ENCODE measurements at regions not wholly inside any gene's neighbourhood (a gene's known extent, or its start where the extent isn't known, plus 50 kb on each side); places are given as distances from the start of the nearest gene placed in this dataset.

DNA sequence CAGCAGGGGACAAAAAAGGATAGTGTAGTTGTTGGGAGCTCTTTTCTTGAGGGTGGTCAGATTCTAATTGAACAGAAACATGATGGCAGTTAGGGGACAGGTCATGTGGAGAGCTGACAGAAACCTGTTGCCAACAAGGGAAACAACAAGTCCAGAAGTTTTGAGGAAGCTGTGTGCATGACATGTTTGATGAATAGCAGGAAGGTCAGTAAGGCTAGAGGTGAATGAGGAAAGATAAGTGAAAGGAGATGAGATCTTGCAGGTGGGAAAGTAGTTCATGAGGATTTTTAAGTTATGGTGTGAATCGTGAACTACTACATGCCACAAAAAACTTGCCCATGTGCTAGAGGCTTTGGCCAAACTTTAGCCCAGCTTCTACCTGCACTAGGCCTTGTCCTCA lies 1817.4 kb downstream of the MRPL39 start:
- TF ChIP-seq KLF16 (tag by site-specific recombination; IDR thresholded peaks at IDR 0.05), result no peak
- no peak for TF ChIP-seq ZNF2 (tag by site-specific recombination; IDR thresholded peaks at IDR 0.05)
- TF ChIP-seq, protein P1, sequence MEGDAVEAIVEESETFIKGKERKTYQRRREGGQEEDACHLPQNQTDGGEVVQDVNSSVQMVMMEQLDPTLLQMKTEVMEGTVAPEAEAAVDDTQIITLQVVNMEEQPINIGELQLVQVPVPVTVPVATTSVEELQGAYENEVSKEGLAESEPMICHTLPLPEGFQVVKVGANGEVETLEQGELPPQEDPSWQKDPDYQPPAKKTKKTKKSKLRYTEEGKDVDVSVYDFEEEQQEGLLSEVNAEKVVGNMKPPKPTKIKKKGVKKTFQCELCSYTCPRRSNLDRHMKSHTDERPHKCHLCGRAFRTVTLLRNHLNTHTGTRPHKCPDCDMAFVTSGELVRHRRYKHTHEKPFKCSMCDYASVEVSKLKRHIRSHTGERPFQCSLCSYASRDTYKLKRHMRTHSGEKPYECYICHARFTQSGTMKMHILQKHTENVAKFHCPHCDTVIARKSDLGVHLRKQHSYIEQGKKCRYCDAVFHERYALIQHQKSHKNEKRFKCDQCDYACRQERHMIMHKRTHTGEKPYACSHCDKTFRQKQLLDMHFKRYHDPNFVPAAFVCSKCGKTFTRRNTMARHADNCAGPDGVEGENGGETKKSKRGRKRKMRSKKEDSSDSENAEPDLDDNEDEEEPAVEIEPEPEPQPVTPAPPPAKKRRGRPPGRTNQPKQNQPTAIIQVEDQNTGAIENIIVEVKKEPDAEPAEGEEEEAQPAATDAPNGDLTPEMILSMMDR (tag by site-specific recombination; IDR thresholded peaks at IDR 0.05), result no peak
- no peak for TF ChIP-seq ZNF184 (tag by site-specific recombination; IDR thresholded peaks at IDR 0.05)
- TF ChIP-seq, protein P2, sequence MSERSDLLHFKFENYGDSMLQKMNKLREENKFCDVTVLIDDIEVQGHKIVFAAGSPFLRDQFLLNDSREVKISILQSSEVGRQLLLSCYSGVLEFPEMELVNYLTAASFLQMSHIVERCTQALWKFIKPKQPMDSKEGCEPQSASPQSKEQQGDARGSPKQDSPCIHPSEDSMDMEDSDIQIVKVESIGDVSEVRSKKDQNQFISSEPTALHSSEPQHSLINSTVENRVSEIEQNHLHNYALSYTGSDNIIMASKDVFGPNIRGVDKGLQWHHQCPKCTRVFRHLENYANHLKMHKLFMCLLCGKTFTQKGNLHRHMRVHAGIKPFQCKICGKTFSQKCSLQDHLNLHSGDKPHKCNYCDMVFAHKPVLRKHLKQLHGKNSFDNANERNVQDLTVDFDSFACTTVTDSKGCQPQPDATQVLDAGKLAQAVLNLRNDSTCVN (tag by site-specific recombination; optimal IDR thresholded peaks at IDR 0.05), result no peak
- no peak for TF ChIP-seq ZNF175 (tag by site-specific recombination; IDR thresholded peaks at IDR 0.05)
- no peak for TF ChIP-seq TRIM28 (IDR thresholded peaks at IDR 0.05; ENCODE audit: borderline replicate concordance, low read length)
- TF ChIP-seq ZNF16 (tag by site-specific recombination; IDR thresholded peaks at IDR 0.05; ENCODE audit: low read depth), result no peak
- TF ChIP-seq ZNF776 (tag by site-specific recombination; IDR thresholded peaks at IDR 0.05; ENCODE audit: borderline replicate concordance), result no peak
- TF ChIP-seq, protein P3, sequence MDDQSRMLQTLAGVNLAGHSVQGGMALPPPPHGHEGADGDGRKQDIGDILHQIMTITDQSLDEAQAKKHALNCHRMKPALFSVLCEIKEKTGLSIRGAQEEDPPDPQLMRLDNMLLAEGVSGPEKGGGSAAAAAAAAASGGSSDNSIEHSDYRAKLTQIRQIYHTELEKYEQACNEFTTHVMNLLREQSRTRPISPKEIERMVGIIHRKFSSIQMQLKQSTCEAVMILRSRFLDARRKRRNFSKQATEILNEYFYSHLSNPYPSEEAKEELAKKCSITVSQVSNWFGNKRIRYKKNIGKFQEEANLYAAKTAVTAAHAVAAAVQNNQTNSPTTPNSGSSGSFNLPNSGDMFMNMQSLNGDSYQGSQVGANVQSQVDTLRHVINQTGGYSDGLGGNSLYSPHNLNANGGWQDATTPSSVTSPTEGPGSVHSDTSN (CRISPR knock-in tag; IDR thresholded peaks at IDR 0.05), result no peak
- TF ChIP-seq ZNF121 (tag by site-specific recombination; IDR thresholded peaks at IDR 0.05), result no peak
- TF ChIP-seq ZNF670 (tag by site-specific recombination; IDR thresholded peaks at IDR 0.05; ENCODE audit: low read depth), result no peak
- TF ChIP-seq ZNF341 (tag by site-specific recombination; IDR thresholded peaks at IDR 0.05; ENCODE audit: low read depth), result no peak

Data from HEK293 (cell line).